GM18507 (cell line): ENCODE measurements at regions not wholly inside any gene's neighbourhood (a gene's known extent, or its start where the extent isn't known, plus 50 kb on each side); places are given as distances from the start of the nearest gene placed in this dataset.
"Not testable (repeated sequence)": the region's sequence is repeated elsewhere in the genome, so short reads cannot be mapped to it uniquely, and the experiment has no call there.

ENCODE experiments used
- DNase-seq: peaks from one replicate; pipeline ENCODE4 v3.0.0; 2011; ENCODE audit warnings: low read depth; ENCODE audit not compliant: insufficient read length; ENCODE audit errors: extremely low spot score
- FAIRE-seq: peaks from 2 replicates; lab custom pipeline; 2011; peaks lifted over from hg19 to GRCh38; lab: Jason Lieb, UNC

DNA sequence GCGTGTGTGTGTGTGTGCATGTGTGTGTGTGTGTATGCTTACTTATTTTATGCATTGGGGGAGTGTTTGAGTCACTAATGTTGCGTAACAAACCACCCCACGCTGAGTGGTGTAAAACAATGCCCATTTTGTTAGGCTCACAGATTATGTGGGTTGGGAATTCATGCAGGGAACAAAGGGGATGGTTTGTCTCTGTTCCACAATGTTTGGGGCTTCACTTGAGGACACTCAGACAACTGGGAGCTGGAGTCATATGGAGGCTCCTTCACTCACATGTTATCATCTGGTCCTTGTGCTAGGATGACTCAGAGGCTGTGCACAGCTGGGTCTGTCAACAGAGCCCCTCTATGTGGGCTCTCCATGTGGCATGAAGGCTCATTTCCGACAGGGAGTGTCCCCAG lies 51.3 kb upstream of the LARGE1 start:
- DNase-seq (no peak), FAIRE-seq (no peak)

DNA sequence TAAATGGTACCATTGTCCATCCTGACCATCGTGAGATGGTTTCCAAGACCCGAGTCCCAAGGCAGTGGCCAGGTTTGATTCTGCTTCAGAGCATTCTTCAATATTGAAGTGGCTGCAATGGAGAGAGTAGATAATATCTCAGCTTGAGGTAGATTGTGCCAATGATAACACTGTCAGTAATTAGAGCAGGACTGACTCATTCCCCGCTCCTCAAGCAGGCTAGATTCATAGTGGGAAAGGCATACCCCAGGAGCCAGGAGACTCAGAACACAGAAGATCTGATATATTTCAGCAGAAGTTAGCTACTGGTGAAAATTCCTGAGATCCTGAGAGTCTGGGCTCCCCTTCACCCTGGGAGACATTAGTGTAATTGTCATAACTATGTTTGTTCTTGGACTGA lies 55.6 kb upstream of the LARGE1 start:
- DNase-seq (no peak), FAIRE-seq (no peak)

DNA sequence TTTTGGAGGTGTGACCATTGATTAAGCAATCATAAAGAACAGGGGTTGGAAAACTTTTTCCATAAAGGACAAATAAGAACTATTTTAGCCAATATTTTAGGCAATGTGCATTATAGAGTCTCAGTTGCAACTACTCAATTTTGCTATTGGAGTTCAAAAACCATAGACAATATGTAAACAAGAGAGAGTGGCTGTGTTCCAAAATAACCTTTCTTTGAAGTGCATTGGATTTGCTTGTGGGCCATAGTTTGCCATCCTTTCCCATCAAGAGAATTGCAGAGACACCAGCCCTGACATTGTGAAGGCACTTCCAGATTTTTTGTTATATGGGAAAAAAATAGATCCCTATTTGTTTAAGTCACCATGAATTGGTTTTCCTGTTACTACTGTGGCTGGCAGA lies 63.3 kb upstream of the LARGE1 start:
- no peak for FAIRE-seq

DNA sequence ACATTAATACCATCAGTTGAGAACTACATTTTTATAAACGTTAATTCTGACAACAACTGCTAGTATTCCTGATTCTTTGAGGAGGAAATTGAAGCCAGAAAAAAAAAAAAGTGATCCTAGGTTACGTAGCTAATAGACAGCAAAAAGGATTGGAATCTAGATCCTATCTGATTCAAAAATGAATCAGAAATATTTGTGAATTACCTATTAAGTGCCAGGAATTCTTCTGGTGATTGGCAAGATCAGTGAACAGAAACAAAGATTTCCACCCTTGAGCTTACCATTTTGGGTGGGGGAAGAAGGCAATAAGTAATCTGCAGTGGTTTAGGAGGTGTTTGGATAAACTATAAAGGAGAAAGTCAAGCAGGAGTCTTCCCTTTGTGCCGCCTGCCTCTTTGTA lies 63.9 kb upstream of the LARGE1 start:
- no peak for FAIRE-seq

More for the DNA sequence above, 63.3 kb upstream of the LARGE1 start:
- DNase-seq: no peak

DNA sequence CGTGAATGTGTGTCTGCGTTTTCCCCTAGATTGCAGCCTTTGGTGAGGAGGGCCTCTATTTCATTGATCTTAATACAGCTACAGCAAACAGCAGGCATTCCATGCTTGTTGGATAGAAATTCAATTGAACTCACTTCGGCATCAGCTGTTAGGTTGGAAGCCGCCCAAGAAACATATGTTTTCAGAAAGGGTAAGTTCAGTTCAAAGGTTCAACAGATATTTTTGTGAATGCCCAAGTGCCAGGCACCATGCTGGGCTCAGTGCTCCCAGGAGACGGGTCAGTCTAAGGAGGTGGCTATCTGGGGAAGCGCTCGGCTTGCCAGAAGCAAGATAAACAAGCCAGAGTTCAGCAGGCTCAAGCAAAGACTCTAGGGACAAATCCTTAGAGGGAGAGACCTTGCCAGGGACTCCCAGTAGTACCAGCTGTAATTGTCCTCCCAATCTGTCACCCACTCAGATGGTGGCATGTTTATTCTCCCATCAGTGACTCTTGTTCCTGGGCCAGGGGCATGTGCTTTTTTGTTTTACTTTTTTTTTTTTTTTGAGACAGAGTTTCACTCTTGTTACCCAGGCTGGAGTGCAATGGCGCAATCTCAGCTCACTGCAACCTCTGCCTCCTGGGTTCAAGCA lies 64.5 kb upstream of the LARGE1 start:
- no peak for DNase-seq
- FAIRE-seq: no peak

More for the DNA sequence above, 63.9 kb upstream of the LARGE1 start:
- DNase-seq: no peak

DNA sequence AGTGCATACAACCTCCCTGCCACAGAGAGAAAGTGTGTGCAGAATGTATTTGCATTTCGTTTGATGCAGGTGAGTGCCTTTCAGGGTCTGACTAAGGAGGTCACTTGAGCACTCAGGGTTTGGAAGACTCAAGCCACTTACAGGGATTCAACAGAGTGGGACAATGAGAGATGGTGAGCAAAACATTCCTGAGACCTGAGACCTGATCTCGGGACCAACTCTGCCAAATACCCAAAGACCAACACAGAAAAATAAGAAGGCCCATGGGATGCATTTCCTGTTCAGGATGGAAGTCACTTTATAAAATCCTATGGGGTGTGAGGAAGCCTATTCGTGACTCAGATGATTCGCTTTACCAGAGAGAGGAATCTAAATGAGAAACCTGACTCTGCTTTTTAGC lies 65.2 kb upstream of the LARGE1 start:
- FAIRE-seq: no peak
- no peak for DNase-seq

DNA sequence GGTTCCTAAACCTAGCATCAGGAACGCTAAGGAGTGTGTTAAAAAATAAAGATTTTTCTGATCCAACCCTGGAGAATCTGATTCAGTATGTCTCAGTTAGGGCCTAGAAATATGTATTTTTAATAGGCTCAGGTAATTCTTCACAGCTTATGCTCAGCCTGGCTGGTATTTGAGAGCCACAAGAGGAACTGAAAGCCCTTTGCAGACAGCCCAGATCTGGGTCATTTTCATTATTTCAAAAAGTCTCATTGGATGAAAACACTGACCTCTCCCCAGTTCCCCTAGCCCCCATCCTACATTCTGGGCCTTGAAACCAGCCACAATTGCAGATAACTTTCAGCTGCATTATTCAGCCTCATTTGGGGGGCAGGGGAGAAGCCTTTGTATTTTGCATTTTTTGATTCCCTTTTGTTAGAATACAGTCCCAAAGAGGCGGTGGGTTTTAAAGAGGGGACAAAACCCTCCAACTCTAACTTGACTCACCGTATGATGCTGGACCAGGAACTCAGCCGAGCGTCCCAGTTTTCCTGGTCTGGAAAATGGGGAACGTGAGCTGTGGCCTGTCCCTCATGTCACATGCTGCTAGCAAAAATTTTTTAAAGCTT lies 66.0 kb upstream of the LARGE1 start:
- DNase-seq (peak; percentile 5), FAIRE-seq (peak; percentile 38)

DNA sequence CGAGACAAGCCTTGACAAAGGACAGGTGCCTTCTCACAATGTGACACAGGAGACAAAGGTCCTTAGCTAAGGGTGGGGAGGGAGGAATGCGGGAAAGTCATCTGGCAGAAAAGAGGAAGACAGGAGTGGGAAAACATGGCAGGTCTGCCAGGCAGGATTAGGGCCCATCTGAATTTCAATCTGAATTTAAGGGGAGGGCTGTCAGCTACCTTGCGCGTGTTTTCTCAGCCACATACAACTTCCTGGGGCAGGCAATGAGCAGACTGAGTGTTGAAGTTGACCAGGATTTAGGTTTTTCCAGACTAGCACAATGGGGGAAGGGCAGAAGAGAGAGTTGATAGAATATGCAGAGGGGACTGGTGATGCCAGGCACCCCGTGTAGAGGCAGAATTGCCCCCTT lies 66.7 kb upstream of the LARGE1 start:
- FAIRE-seq (no peak), DNase-seq (no peak)

DNA sequence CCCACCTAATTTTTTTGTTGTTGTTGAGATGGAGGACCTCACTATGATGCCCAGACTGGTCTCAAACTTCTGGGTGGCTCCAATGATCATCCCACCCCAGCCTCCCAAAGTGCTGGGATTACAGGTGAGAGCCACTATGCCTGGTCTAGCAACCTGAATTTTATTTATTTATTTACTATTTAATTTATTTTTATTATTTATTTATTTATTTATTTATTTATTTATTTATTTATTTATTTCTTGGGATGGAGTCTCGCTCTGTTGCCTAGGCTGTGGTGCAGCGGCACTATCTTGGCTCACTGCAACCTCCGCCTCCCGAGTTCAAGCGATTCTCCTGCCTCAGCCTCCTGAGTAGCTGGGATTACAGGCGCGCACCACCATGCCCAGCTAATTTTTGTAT lies 69.0 kb upstream of the LARGE1 start:
- DNase-seq, FAIRE-seq: not testable (repeated sequence)

DNA sequence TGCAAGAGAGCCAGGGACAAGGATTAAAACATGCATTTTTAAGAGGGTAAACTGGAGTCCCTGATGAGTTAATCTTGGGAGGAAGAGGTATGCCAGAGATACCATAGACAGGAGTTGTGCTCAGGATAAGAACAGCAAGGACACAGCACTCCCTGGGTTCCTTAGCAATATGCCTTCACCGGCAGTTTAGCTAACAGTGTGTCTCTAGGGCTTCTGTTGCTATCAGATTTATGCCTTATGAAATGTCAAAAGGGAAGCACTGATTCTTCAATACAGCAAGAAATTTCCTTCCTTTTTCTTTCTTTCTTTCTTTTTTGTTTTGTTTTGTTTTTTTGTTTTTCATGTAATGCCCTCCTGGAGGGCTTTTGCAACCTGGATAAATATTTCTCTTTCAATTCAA lies 71.3 kb upstream of the LARGE1 start:
- DNase-seq (no peak), FAIRE-seq (no peak)

DNA sequence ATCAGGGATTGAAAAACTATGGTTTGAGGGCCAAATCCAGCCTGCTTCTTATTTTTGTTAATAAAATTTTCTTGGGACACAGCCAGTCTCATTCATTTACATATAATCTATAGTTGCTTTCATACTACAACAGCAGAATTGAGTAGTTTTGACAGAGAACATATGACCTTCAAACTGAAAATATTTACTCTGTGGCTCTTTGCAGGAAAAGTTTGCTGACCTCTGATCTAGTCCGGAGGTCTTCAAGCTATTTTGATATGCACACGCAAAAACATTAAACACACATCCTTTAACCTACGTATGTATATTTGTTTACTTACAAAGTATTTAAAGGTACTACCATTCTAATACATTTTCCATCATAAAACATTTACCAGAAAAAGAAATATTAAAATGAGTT lies 76.5 kb upstream of the LARGE1 start:
- no peak for DNase-seq
- no peak for FAIRE-seq

DNA sequence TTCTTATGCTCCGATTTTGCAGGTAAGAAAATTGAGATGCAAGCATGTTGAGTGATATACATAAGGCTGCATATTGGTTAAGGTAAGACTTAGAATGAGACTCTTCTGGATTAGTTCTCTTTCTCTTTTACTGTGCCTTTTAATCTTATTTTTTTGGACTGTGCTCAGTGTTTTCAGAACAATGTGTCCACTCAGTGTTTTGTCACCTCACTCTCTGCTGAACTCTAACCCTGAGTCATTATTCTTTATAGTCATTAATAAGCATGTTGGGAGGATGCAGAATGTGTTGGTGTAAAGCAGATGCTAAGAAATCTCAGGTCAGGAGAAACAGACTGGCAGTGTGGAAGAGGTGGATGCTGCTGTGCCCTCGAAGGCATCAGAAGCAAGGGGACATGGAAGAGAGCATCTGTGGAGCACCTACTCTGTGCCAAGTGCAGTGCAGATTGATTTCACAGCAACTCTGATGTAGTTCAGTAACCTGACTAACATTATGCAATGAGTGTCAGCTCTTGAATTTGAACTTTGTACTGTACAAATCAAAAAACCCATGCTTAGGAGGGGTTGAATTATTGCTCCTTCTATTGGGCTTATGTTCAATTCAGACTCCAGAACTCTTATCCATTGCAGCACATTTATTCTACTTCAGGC lies 80.7 kb upstream of the LARGE1 start:
- FAIRE-seq: no peak

DNA sequence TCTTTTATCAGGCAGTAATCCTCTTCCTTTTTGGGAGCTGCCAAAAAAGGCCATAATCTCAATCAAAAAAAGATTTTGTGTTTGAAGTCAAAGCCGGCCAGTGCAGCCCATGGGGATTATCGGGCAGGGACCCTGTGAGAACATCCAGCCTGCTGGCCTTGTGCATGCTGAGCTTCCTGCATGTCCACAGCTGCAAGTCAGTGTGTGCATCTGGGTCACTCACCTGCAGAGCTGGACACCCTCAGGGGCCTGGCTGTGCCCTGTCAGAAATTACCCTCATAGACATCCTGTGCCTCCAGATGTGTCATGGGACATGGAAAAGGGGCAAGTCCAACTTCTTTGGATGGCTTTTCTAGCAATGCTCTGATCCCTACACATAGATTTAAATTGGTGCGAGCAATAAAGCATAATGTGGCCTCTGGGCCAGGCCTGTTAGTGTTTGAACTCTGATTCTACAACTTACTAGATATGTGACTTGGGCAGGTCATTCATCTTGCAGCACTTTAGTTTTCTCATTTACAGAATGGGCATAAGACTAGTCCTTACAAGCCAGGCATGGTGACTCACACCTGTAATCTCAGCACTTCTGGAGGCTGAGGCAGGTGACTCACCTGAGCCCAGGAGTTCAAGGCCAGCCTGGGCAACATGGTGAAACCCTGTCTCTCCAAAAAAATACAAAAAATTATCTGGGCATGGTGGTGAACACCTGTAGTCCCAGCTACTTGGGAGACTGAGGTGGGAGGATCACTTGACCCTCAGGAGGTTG lies 81.6 kb upstream of the LARGE1 start:
- FAIRE-seq (no peak), DNase-seq (no peak)

More for the DNA sequence above, 80.7 kb upstream of the LARGE1 start:
- no peak for DNase-seq

DNA sequence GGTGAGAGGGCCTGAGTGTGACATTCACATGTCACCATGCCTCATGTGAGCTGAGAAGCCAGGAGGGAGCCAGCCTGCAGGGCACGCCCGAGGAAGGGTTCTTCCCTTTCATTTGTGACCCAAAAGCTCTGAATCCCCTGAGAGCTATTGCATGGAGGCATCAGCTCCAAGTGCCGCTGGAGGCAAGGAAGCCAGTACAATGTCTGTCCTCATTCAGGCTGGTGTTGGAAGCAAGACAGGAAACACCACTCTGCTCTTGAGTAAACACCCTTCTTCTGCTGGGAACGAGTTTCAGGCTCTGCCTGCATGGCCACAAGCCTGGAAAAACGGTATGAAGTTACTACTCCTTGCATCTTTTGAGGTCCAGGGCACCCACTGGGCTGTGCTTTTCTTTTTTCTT lies 83.8 kb upstream of the LARGE1 start:
- DNase-seq (no peak), FAIRE-seq (no peak)

DNA sequence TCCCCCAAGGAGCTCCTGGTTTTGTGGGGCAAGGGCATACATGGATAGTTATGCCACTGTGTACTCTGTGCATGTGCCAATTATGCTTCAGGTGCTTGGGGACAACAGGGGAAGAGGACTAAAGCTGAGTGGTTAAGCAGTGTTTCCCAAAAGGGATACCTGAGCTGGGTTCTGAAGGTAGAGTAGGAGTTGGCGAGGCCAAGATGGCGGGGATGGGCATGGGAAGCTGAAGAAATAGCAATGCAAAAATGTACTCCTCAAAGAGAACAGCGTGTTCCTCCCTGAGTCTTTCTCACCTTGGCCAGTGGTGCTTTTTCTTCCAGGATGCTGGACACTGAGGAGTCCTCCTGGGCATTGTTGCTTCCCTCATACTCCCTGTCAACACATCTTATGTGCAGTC lies 90.0 kb upstream of the LARGE1 start:
- DNase-seq (no peak), FAIRE-seq (no peak)

DNA sequence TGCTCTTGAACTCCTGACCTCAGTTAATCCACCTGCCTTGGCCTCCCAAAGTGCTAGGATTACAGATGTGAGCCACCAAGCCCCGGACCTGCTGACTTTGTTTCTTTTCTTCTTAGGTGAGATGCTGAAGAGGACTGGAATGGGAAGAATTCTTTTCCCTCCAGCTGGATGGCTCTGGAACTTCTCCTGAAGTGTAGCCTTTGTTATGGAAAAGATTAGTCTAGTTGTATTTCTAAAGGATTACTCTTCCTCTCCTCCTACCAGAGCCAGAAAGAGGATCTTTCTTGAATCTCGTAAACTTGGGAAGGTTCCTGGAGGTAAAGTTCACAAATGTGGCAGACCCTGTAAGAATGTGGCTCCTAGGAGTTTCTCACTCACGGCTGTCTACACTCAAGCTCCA lies 95.4 kb upstream of the LARGE1 start:
- FAIRE-seq: no peak
- no peak for DNase-seq

DNA sequence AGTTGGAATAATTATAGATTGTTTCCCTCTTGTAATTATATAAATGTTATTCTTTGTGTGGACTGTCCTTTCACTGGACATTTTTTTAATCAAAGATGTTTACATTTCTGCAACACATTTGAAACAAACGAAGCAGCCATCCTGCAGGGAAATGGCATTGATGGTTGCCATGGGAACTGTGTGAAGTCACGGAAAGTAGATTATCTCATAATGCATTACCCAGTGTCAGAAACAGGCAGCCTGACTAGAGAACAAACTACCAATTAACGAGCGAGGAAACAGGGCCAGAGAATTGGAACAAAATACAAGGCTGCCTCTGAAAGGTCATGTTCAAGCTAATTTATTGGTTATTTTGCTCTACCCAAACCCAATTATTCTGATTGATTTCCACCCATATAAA lies 96.9 kb upstream of the LARGE1 start:
- FAIRE-seq (no peak), DNase-seq (no peak)

DNA sequence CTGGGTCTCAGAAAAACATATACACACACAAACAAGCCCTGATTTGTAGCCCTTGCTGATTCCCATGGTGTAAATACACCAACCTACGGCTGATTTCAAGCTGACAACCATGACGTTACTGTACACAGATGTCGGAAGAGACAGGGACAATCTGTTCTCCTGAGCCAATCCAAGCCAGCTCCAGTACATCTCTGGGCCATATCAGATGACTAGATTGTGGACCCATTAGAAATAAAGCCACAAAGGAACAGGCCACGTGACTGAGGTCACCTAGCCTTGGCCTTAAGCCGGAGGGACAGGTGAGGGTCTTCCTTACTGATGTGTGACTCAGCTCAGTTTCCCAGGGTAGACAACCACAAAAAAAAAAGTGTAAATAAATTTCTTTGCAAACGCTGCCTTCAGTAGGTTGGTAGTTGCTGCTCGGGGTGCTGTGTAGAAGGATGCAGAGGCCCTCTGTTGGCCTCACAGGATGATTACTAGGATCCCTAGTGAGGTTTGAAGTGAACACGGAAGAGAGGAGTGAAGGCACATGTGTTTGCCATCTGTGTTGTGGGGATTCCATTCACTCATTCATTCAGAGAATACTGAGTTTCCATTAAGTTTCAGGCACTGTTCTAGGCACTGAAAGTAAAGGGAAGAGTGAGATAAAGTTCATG lies 99.0 kb upstream of the LARGE1 start:
- no peak for FAIRE-seq
- DNase-seq: no peak

DNA sequence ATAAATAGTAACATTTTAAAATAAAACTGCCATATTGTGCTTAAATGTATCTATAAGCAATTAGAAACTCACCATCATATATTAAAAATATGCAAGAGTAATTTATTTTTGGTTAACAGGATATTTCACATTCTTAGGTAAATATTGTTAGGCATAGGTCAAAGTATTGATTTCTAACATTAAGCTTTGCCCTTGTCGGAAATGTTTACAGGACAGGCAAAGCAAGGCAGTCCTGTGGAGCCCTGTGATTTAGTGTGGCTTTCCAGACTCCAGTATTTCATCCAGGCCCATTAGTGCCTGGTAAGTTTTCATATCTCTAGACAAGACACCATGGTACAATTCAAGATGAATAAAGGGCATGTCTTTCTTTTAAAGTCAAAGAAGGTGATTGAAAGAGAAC lies 114.9 kb upstream of the LARGE1 start:
- FAIRE-seq (no peak), DNase-seq (no peak)

DNA sequence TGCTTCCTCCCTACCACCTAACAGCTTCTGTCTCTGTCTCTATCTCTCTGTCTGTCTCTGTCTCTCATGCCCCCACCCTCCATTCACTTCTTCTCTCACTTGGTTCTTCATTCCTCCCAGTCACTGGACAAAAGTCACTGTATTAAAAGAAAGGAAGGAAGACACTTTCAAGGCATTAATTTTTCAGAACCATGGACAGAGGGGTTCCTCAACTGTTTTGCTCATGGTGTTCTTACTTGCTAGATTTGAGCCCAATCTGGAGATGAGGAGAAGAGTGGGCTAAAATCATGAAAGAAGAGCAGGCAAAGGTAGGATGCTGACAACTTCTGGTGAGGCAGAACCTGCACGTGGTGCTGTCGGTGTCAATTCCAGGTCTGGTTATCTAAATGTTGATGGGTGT lies 116.7 kb upstream of the LARGE1 start:
- no peak for DNase-seq
- no peak for FAIRE-seq
